ENCODE measurements at regions not wholly inside any gene's neighbourhood (a gene's known extent, or its start where the extent isn't known, plus 50 kb on each side); places are given as distances from the start of the nearest gene placed in this dataset.

GRCh38 chr5:102069974-102070373, 226.1 kb downstream of the SLCO4C1 start:
- TF ChIP-seq POLR2AphosphoS5 (IDR thresholded peaks at IDR 0.05; ENCODE audit: low read depth, low read length) (no peak), POLR2A (IDR thresholded peaks at IDR 0.05; ENCODE audit: low read depth, low read length) (no peak), TAF1 (IDR thresholded peaks at IDR 0.05; ENCODE audit: low read depth, low read length) (no peak), SPI1 (IDR thresholded peaks at IDR 0.05; ENCODE audit: low read depth, low read length) (no peak), PAX5 (IDR thresholded peaks at IDR 0.05; ENCODE audit: insufficient read depth, low read length, severe bottlenecking) (no peak), POU2F2 (IDR thresholded peaks at IDR 0.05; ENCODE audit: low read depth, low read length) (no peak)
